HuH-7.5 (cell line): ENCODE measurements at regions not wholly inside any gene's neighbourhood (a gene's known extent, or its start where the extent isn't known, plus 50 kb on each side); places are given as distances from the start of the nearest gene placed in this dataset.

Experiments
- DNase-seq: peaks from one replicate; pipeline ENCODE4 v3.0.0; 2011; ENCODE audit warnings: low spot score

- DNase-seq: no peak
Observed at GRCh38 chr5:92504346-92504745, 1076.7 kb downstream of the NR2F1-AS1 start.

- no peak for DNase-seq
Observed at GRCh38 chr5:92500752-92501151, 1080.3 kb downstream of the NR2F1-AS1 start.

- DNase-seq: no peak
Observed at GRCh38 chr5:92496545-92496944, 1084.5 kb downstream of the NR2F1-AS1 start.

GRCh38 chr5:92494508-92494907, 1086.5 kb downstream of the NR2F1-AS1 start:
- DNase-seq: no peak

GRCh38 chr5:92492908-92493307, 1088.1 kb downstream of the NR2F1-AS1 start:
- no peak for DNase-seq

GRCh38 chr5:92484484-92484883, 1096.5 kb downstream of the NR2F1-AS1 start:
- DNase-seq: no peak

GRCh38 chr5:92472981-92473566, 1090.0 kb upstream of the ARRDC3 start:
- DNase-seq: no peak

GRCh38 chr5:92471861-92472260, 1088.7 kb upstream of the ARRDC3 start:
- DNase-seq: no peak

- DNase-seq: no peak
Observed at GRCh38 chr5:92470770-92471169, 1087.7 kb upstream of the ARRDC3 start.

GRCh38 chr5:92468295-92468694, 1085.2 kb upstream of the ARRDC3 start:
- DNase-seq: no peak

- DNase-seq: no peak
Observed at GRCh38 chr5:92467695-92468094, 1084.6 kb upstream of the ARRDC3 start.

- no peak for DNase-seq
Observed at GRCh38 chr5:92460505-92460904, 1077.4 kb upstream of the ARRDC3 start.

- no peak for DNase-seq
Observed at GRCh38 chr5:92459654-92460053, 1076.5 kb upstream of the ARRDC3 start.

GRCh38 chr5:92455011-92455410, 1071.9 kb upstream of the ARRDC3 start:
- DNase-seq: no peak

GRCh38 chr5:92444888-92445287, 1061.8 kb upstream of the ARRDC3 start:
- DNase-seq: no peak

- no peak for DNase-seq
Observed at GRCh38 chr5:92435781-92436180, 1052.7 kb upstream of the ARRDC3 start.

- no peak for DNase-seq
Observed at GRCh38 chr5:92429646-92430045, 1046.5 kb upstream of the ARRDC3 start.

- no peak for DNase-seq
Observed at GRCh38 chr5:92428415-92428814, 1045.3 kb upstream of the ARRDC3 start.

- no peak for DNase-seq
Observed at GRCh38 chr5:92424785-92425426, 1041.8 kb upstream of the ARRDC3 start.

- no peak for DNase-seq
Observed at GRCh38 chr5:92421942-92422341, 1038.8 kb upstream of the ARRDC3 start.

GRCh38 chr5:92421196-92421595, 1038.1 kb upstream of the ARRDC3 start:
- no peak for DNase-seq

- DNase-seq: no peak
Observed at GRCh38 chr5:92419261-92419660, 1036.1 kb upstream of the ARRDC3 start.

- no peak for DNase-seq
Observed at GRCh38 chr5:92418341-92418740, 1035.2 kb upstream of the ARRDC3 start.

- no peak for DNase-seq
Observed at GRCh38 chr5:92409134-92409533, 1026.0 kb upstream of the ARRDC3 start.
